ENCODE measurements at regions not wholly inside any gene's neighbourhood (a gene's known extent, or its start where the extent isn't known, plus 50 kb on each side); places are given as distances from the start of the nearest gene placed in this dataset.

DNA sequence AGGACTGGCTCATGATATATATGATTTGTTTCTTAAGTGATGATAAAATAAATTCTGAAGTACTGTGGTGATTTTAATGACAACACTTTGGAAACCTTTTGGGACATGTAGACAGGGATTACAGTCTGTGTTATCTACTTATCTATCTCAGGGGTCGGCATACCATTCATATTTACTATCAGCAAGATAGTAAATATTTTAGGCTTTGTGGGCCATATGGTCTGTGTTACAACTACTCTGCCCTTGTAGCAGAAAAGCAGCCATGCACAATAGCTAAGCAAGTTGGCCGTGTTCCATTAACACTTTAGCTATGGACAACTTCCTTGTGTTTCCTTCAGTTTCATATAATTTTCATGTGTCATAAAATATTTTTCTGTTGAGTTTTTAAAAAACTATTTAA lies 97.8 kb upstream of the PRPS1L1 start:
- no peak for DNase-seq (ENCODE audit: low spot score)
- Histone ChIP-seq H3K27ac (no peak overlapping the region), H3K4me3 (no peak overlapping the region)
- TF ChIP-seq, protein P1, sequence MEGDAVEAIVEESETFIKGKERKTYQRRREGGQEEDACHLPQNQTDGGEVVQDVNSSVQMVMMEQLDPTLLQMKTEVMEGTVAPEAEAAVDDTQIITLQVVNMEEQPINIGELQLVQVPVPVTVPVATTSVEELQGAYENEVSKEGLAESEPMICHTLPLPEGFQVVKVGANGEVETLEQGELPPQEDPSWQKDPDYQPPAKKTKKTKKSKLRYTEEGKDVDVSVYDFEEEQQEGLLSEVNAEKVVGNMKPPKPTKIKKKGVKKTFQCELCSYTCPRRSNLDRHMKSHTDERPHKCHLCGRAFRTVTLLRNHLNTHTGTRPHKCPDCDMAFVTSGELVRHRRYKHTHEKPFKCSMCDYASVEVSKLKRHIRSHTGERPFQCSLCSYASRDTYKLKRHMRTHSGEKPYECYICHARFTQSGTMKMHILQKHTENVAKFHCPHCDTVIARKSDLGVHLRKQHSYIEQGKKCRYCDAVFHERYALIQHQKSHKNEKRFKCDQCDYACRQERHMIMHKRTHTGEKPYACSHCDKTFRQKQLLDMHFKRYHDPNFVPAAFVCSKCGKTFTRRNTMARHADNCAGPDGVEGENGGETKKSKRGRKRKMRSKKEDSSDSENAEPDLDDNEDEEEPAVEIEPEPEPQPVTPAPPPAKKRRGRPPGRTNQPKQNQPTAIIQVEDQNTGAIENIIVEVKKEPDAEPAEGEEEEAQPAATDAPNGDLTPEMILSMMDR (IDR thresholded peaks at IDR 0.05) = no peak

GRCh38 chr7:18126281-18126680 lies 98.6 kb upstream of the PRPS1L1 start:
- Histone ChIP-seq H3K27ac (no peak overlapping the region), H3K4me3 (no peak overlapping the region)
- TF ChIP-seq, protein P1 (IDR thresholded peaks at IDR 0.05) = no peak
- no peak for DNase-seq (ENCODE audit: low spot score)

DNA sequence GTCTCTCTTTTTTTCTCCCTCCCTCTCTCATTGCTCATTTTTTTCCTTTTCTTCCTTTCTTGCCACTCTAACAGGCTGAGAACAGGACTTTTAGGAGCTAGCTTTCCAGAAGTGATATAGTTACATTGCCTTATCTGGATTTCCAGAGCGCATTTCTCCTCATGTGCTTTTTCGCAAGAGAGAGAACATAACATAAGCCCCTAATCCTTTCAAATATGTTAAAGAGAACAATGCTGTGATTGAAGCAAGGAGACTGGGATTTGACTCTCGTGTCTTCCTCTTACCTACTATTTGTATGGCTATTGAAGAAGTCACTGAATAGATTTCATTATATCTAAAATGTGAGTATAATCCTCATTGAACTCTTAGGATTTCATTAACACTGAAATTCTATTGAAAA lies 101.2 kb upstream of the PRPS1L1 start:
- Histone ChIP-seq H3K4me3 (no peak overlapping the region), H3K27ac (no peak overlapping the region)
- TF ChIP-seq, protein P1 (IDR thresholded peaks at IDR 0.05) = no peak
- no peak for DNase-seq (ENCODE audit: low spot score)

GRCh38 chr7:18132811-18133210 lies 105.2 kb upstream of the PRPS1L1 start:
- Histone ChIP-seq H3K4me3 (no peak overlapping the region), H3K27ac (peak overlapping the region in 1 of 2 donors; percentile 1)
- TF ChIP-seq, protein P1 (IDR thresholded peaks at IDR 0.05) = no peak
- no peak for DNase-seq (ENCODE audit: low spot score)

GRCh38 chr7:18133921-18134320 lies 106.3 kb upstream of the PRPS1L1 start:
- Histone ChIP-seq H3K4me3 (no peak overlapping the region), H3K27ac (no peak overlapping the region)
- DNase-seq (ENCODE audit: low spot score) = no peak
- TF ChIP-seq, protein P1 (IDR thresholded peaks at IDR 0.05) = no peak

- no peak overlapping the region for H3K4me3 ChIP-seq
- H3K27ac ChIP-seq = no peak overlapping the region
- no peak for DNase-seq (ENCODE audit: low spot score)
- TF ChIP-seq, protein P1 (IDR thresholded peaks at IDR 0.05) = no peak
Observed at GRCh38 chr7:18140943-18141342, 113.3 kb upstream of the PRPS1L1 start.

DNA sequence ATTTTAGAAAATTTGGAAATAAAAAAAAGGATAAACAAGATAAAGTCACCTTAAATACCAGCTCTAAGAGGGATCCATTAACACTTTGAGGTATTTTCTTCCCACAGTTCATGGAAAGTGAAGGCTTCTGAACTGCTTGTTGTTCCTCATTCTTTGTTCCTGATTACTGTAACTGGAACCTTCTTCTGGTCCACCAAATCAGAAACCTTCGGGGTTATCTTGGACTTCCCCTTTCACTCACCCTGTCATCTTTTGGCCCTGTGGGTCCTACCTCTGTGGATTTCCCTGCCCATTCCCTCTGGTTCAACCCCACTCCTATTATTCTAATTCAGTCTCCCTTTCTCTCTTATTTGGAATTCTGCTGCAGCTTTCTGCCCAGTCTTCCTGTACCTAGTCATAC lies 116.5 kb upstream of the PRPS1L1 start:
- Histone ChIP-seq H3K27ac (no peak overlapping the region), H3K4me3 (no peak overlapping the region)
- TF ChIP-seq, protein P1 (IDR thresholded peaks at IDR 0.05) = no peak
- no peak for DNase-seq (ENCODE audit: low spot score)

Data from coronary artery (tissue), 2 donors.